Stimulated activated CD4-positive, alpha-beta T cell treated with anti-CD3 and anti-CD28 coated beads, Interleukin-15, amount 100 ng/mL, for 48 hours (primary cell): ENCODE measurements at regions not wholly inside any gene's neighbourhood (a gene's known extent, or its start where the extent isn't known, plus 50 kb on each side); places are given as distances from the start of the nearest gene placed in this dataset.

Experiments used
- DNase-seq, 2 donors: peaks; one replicate each; pipeline ENCODE4 v3.0.0-alpha.2; 2020; ENCODE audit warnings: low read depth in 2 of 2

- no peak for DNase-seq
These were observed 623.1 kb downstream of the ACTR3B start for GRCh38 chr7:153382641-153383101.

- DNase-seq: no peak
These were observed 624.2 kb downstream of the ACTR3B start for GRCh38 chr7:153383781-153384180.

- no peak for DNase-seq
These were observed 626.0 kb downstream of the ACTR3B start for GRCh38 chr7:153385502-153385901.

GRCh38 chr7:153386556-153386955, 627.0 kb downstream of the ACTR3B start:
- no peak for DNase-seq

GRCh38 chr7:153388611-153389010, 629.1 kb downstream of the ACTR3B start:
- no peak for DNase-seq

- DNase-seq: no peak
These were observed 629.7 kb downstream of the ACTR3B start for GRCh38 chr7:153389261-153389660.

GRCh38 chr7:153390955-153391354, 631.4 kb downstream of the ACTR3B start:
- no peak for DNase-seq

GRCh38 chr7:153392726-153393125, 633.2 kb downstream of the ACTR3B start:
- DNase-seq: no peak

- no peak for DNase-seq
These were observed 634.1 kb downstream of the ACTR3B start for GRCh38 chr7:153393666-153394065.

GRCh38 chr7:153396475-153396874, 636.9 kb downstream of the ACTR3B start:
- DNase-seq: no peak

- DNase-seq: no peak
These were observed 637.9 kb downstream of the ACTR3B start for GRCh38 chr7:153397459-153397858.

- DNase-seq: no peak
These were observed 638.4 kb downstream of the ACTR3B start for GRCh38 chr7:153397906-153398305.

- DNase-seq: no peak
These were observed 638.8 kb downstream of the ACTR3B start for GRCh38 chr7:153398370-153398769.

GRCh38 chr7:153398789-153399553, 639.4 kb downstream of the ACTR3B start:
- no peak for DNase-seq

GRCh38 chr7:153399554-153399940, 640.0 kb downstream of the ACTR3B start:
- no peak for DNase-seq

- no peak for DNase-seq
These were observed 641.4 kb downstream of the ACTR3B start for GRCh38 chr7:153400735-153401593.

- DNase-seq: no peak
These were observed 642.5 kb downstream of the ACTR3B start for GRCh38 chr7:153401795-153402720.

- no peak for DNase-seq
These were observed 643.4 kb downstream of the ACTR3B start for GRCh38 chr7:153402721-153403541.

GRCh38 chr7:153404124-153404523, 644.6 kb downstream of the ACTR3B start:
- no peak for DNase-seq

- DNase-seq: no peak
These were observed 645.3 kb downstream of the ACTR3B start for GRCh38 chr7:153404781-153405279.
